Tibial artery (tissue), 4 donors: ENCODE measurements at regions not wholly inside any gene's neighbourhood (a gene's known extent, or its start where the extent isn't known, plus 50 kb on each side); places are given as distances from the start of the nearest gene placed in this dataset.

Experiments
- DNase-seq, 2 donors: peaks; one replicate each; pipeline ENCODE4 v3.0.0-alpha.2; 2019
- H3K27ac ChIP-seq, 2 donors: fragments of 200-600 bp; sonication (generic) in 1 of 2; 1 replicate in 1 of 2; 2 replicates in 1 of 2; pipeline ENCODE4 v1.5.1; 2018 to 2019; ENCODE audit warnings: mild to moderate bottlenecking in 1 of 2
- H3K27me3 ChIP-seq, 2 donors: fragments of 200-600 bp; sonication (generic) in 1 of 2; one replicate each; pipeline versions ENCODE4 v1.5.1 to v1.6.0; 2016 to 2019
- H3K36me3 ChIP-seq, 3 donors: fragments of 200-600 bp; sonication (generic) in 2 of 3; one replicate each; pipeline ENCODE4 v1.5.1; 2016 to 2019; ENCODE audit warnings: mild to moderate bottlenecking in 2 of 3
- H3K4me1 ChIP-seq, 4 donors: fragments of 200-600 bp; sonication (generic) in 2 of 4; 1 replicate in 3 of 4; 2 replicates in 1 of 4; pipeline ENCODE4 v1.5.1; 2016 to 2019
- H3K4me3 ChIP-seq, 2 donors: fragments of 200-600 bp; sonication (generic) in 1 of 2; 1 replicate in 1 of 2; 2 replicates in 1 of 2; pipeline ENCODE4 v1.5.1; 2018 to 2019; ENCODE audit warnings: mild to moderate bottlenecking in 2 of 2
- H3K9me3 ChIP-seq, 3 donors: fragments of 200-600 bp; sonication (generic) in 1 of 3; one replicate each; pipeline ENCODE4 v1.5.1; 2016 to 2019
- intact Hi-C: fragments of 100-400 bp; cut with DNase I; formaldehyde crosslinking; loops from one replicate; pipeline ENCODE4 v1.15.0; 2023; ENCODE audit warnings: low total_unique reads
- TF ChIP-seq, protein P1 (sequence below), 2 experiments: fragments of 200-600 bp in 1 of 2; fragments of 450-650 bp in 1 of 2; IDR thresholded peaks; one replicate each; pipeline ENCODE4 v1.5.1; 2017 to 2019; ENCODE audit warnings: antibody characterized with exemption in 2 of 2, mild to moderate bottlenecking in 1 of 2, moderate library complexity in 1 of 2

DNA sequence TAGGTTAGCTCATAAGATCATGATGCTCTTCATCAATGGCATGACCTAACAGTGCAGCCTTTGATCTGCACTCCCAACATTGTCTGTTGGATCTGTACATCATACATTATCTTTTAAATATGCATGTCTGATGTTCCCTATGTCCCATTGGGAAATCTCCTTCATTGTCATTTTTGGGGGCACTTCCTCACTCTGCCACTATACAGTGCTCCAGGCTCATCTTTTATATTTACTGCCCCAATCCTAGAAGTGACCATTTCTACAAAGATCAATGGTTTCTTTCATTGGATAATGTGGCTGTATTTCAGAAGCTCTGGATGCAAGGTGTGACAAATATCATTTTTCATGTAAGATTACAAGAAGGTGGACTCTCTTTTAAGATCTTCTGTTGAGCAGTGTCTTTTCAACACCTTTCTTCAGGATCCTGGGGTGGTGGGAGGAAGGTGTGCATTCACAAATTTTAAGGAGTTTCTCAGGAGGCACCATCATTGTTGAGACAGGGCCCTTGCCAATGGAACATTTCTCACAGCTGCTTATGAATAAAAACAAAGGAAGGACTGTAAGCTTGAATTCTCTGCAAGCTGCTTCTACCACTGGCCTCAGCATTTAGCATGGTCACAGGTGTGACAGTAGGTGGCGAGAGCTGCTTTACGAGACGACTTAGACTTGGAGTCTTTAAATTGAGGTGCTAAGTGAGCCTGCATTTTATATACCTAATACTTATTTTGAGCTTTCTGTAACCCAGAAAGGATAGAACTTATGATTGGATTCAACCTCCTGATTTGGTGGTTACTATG is 403.0 kb downstream of the LMO7 start:
- H3K4me1 ChIP-seq = no peaks in the 10 kb centered on the region
- no peak overlapping the region for H3K4me3 ChIP-seq
- H3K27me3 ChIP-seq = no peaks in the 10 kb centered on the region
- H3K27ac ChIP-seq = no peak overlapping the region
- TF ChIP-seq, protein P1, sequence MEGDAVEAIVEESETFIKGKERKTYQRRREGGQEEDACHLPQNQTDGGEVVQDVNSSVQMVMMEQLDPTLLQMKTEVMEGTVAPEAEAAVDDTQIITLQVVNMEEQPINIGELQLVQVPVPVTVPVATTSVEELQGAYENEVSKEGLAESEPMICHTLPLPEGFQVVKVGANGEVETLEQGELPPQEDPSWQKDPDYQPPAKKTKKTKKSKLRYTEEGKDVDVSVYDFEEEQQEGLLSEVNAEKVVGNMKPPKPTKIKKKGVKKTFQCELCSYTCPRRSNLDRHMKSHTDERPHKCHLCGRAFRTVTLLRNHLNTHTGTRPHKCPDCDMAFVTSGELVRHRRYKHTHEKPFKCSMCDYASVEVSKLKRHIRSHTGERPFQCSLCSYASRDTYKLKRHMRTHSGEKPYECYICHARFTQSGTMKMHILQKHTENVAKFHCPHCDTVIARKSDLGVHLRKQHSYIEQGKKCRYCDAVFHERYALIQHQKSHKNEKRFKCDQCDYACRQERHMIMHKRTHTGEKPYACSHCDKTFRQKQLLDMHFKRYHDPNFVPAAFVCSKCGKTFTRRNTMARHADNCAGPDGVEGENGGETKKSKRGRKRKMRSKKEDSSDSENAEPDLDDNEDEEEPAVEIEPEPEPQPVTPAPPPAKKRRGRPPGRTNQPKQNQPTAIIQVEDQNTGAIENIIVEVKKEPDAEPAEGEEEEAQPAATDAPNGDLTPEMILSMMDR (IDR thresholded peaks at IDR 0.05) = no peak
- DNase-seq = no peak
- no peaks in the 10 kb centered on the region for H3K36me3 ChIP-seq
- no peaks in the 10 kb centered on the region for H3K9me3 ChIP-seq
- intact Hi-C loops = no loop called here

DNA sequence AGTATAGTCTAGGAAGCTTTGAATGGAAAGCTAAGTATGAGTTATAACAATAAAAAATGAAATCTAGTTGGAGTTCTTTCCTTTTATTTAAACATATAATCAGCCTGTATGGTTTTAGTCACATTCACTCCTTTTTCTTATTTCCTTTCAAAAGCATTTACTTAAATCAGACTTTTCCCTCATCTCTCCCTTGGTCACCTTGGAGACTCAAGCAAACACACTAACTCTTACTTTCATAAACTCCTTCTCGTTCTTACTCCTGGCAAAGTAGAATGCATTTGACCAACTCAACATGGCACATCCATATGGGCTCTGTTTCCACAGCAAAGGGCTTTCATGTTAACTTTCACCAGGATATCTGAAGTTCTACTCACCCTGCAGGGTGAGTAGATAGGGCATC is 400.0 kb downstream of the LMO7 start:
- H3K36me3 ChIP-seq = no peaks in the 10 kb centered on the region
- no peaks in the 10 kb centered on the region for H3K4me1 ChIP-seq
- H3K27me3 ChIP-seq = no peaks in the 10 kb centered on the region
- no peak for DNase-seq
- TF ChIP-seq, protein P1 (IDR thresholded peaks at IDR 0.05) = no peak
- H3K9me3 ChIP-seq = no peaks in the 10 kb centered on the region
- no peak overlapping the region for H3K27ac ChIP-seq
- intact Hi-C loops = no loop called here
- no peak overlapping the region for H3K4me3 ChIP-seq

- H3K4me3 ChIP-seq = no peak overlapping the region
- no peaks in the 10 kb centered on the region for H3K27me3 ChIP-seq
- no peaks in the 10 kb centered on the region for H3K9me3 ChIP-seq
- intact Hi-C loops = no loop called here
- no peak for DNase-seq
- no peaks in the 10 kb centered on the region for H3K36me3 ChIP-seq
- H3K4me1 ChIP-seq = no peaks in the 10 kb centered on the region
- H3K27ac ChIP-seq = no peak overlapping the region
- TF ChIP-seq, protein P1 (IDR thresholded peaks at IDR 0.05) = no peak
These were observed 399.6 kb downstream of the LMO7 start for GRCh38 chr13:76035711-76036110.

GRCh38 chr13:76029706-76030105 is 393.6 kb downstream of the LMO7 start:
- no peak overlapping the region for H3K27ac ChIP-seq
- no peaks in the 10 kb centered on the region for H3K4me1 ChIP-seq
- TF ChIP-seq, protein P1 (IDR thresholded peaks at IDR 0.05) = no peak
- no peaks in the 10 kb centered on the region for H3K9me3 ChIP-seq
- intact Hi-C loops = no loop called here
- H3K4me3 ChIP-seq = no peak overlapping the region
- H3K36me3 ChIP-seq = no peaks in the 10 kb centered on the region
- H3K27me3 ChIP-seq = no peaks in the 10 kb centered on the region
- DNase-seq = no peak

DNA sequence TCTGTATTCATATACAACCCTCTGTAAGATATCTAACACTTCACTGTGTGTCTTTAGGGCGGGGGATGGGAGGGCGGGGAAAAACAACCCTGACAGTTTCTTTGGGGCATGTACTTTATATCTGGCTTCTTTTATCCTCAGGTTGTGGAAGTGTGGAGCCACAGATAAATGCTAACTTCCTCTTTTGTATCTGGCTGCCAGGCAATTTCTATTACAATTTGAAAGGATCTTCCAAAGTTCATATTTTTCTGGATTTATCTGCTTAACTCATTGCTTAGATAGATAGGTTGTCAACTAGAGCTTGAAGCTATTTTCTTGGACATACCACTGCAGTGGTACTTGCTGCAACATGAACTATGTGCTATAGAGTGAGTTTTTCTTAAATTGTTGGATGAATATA is 393.0 kb downstream of the LMO7 start:
- intact Hi-C loops = no loop called here
- Histone ChIP-seq H3K4me3 (no peak overlapping the region), H3K4me1 (no peaks in the 10 kb centered on the region), H3K9me3 (no peaks in the 10 kb centered on the region), H3K27me3 (no peaks in the 10 kb centered on the region), H3K36me3 (no peaks in the 10 kb centered on the region), H3K27ac (no peak overlapping the region)
- DNase-seq = no peak
- TF ChIP-seq, protein P1 (IDR thresholded peaks at IDR 0.05) = no peak
